GM19035 (cell line): ENCODE measurements at regions not wholly inside any gene's neighbourhood (a gene's known extent, or its start where the extent isn't known, plus 50 kb on each side); places are given as distances from the start of the nearest gene placed in this dataset.
"Not testable (repeated sequence)": the region's sequence is repeated elsewhere in the genome, so short reads cannot be mapped to it uniquely, and the experiment has no call there.

Source experiments
- ATAC-seq: cut with Tn5 transposase; IDR thresholded peaks from one replicate; pipeline ENCODE4 v1.9.1; 2021; ENCODE audit not compliant: unreplicated experiment

GRCh38 chr7:91618776-91619765, 261.4 kb downstream of the MTERF1 start:
- no peak for ATAC-seq

DNA sequence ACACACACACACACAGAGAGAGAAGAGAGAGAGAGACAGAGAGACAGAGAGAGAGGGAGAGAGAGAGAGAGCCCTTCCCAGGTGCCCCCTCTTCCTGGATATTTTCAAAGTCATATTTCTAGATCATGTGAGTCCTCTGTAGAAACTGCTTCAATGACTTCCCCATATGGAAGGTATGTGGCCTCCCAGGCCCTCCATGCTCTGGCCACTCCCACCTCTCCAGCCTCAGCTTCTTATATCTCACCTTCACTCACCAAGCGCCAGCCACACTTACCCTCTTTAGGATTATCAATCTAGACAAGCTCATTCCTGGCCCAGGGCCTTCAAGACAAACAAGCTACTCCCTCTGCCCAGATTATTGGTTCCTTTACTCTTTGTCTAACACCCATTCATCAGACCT, 259.7 kb downstream of the MTERF1 start:
- no peak for ATAC-seq

- not testable (repeated sequence) for ATAC-seq
Observed at GRCh38 chr7:91627324-91627723, 253.2 kb downstream of the MTERF1 start.

DNA sequence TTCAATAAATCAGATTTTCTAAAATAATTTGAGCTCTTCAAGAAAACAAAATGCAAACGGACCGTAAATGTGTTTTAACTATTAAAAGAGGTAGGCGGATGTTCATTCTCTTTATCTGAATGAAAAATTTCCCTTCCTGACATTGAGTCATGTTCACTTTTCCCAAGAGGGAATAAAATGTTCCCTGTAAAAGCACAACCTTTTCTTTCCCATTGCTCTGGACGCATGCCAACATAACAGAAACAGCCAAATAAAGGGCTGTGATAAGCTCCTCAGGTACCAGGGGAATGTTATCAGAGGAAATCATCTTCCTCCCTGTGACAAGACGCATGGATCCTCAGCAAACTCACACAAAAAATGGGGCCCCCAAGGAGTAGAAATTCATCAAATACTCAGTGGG, 251.8 kb downstream of the MTERF1 start:
- ATAC-seq = no peak

- no peak for ATAC-seq
Observed at GRCh38 chr7:91630581-91631380, 249.7 kb downstream of the MTERF1 start.

DNA sequence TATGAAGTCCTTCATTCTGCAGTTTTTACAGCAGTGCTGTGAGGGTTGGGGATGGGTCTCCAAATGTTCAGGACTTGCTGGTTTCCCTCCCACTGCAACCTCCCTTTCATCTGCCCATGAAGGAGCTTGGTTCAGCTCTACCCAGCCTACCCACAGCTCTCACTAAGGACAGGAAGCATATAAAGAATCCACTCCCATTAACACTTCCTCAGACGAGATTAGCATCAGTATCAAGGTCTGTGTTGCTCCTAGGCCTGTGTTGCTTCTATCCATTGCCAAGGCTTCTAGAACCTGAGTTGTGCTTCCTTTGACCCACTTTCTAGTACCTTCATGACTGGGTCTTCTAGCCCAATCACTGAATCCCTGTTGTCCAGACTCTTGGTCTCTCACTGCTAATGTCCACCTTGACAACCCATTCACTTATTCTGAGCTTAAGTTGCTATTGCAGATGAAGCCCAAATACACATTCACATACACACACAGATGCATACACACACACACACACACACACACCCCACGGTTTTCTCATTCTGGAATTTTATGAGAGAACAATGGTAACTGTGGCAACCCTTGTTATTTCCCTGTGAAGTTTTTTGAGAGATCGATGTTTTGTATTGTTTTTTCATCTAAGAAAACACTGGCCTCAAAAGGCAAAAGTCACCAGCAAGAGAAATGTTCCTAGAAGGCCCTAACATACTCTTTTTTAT, 248.1 kb downstream of the MTERF1 start:
- no peak for ATAC-seq

GRCh38 chr7:91633013-91633441, 247.5 kb downstream of the MTERF1 start:
- no peak for ATAC-seq

DNA sequence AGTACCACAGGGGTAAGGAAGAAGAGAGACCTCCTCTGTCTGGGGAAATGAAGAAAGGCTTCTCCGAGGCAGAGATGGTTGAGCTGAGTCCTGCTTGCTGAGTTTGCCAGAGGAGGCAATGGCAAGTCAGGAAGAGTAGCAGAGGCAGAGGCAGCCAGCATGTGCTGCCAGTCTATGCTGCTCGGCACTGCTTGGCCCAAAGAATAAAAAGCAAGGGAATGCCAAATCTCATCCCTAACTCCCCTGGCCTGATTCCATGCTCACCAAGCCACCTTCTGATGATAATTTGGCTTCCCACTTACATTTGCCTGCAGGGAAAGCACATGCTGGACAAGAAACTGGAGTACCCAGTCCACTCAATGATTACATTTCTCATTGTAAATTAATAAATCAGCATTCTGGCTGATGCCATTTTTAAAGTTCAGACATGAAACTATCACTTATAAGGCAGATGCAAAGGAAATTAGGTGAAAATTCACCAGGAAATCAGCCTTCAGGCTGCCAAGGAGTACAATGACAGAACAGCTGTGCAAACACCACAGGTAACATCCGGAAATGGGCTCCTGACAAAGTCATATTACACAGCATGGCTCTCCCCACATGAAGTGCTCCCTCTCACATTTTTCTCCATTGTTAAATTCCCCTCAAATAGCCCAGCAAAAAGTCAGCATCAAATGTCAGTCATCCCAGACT, 245.9 kb downstream of the MTERF1 start:
- no peak for ATAC-seq

DNA sequence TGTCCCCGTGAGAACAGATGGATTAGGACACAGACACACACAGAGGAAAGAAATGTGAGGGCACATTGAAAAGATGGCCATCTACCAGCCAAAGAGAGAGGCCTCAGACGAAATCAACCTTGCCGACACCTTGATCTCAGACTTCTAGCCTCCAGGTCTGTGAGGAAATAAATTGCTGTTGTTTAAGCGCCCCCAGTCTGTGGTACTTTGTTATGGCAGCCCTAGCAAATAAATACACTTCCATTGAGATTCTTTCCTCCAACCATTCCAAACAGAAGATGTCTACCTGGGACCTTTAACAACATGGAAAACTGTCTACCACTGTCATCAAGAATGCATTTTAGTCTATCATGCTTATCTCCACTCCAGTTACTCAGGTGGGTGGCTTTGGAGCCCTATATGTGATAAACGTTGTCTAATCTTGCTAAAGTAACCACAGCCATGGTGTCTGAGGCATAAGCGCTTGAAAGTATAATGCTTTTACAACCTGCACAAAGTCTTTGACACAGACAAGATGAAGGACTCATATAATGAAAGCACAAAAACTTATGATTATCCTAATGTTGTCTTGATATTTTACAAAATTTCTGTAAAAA, 244.3 kb downstream of the MTERF1 start:
- ATAC-seq = no peak

- ATAC-seq = no peak
Observed at GRCh38 chr7:91636728-91637127, 243.8 kb downstream of the MTERF1 start.

DNA sequence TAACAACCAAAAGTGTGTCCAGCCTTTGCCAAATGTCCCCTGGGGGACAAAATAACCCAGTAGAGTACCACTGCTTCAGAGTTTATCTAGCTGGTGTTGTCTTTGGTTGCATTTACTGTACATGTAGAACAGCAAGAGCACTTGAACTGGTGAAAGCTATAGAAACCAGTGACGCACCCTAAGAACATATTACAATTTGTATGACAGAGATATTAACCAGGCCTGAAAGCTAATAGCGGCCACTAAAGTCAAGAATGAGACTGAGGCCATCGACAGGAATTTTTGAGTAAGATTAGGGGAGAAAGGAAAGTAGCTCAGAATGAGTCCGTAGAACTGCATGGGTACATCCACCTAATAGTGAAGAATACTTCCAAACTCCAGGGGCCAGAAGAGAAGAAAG, 236.2 kb downstream of the MTERF1 start:
- no peak for ATAC-seq

DNA sequence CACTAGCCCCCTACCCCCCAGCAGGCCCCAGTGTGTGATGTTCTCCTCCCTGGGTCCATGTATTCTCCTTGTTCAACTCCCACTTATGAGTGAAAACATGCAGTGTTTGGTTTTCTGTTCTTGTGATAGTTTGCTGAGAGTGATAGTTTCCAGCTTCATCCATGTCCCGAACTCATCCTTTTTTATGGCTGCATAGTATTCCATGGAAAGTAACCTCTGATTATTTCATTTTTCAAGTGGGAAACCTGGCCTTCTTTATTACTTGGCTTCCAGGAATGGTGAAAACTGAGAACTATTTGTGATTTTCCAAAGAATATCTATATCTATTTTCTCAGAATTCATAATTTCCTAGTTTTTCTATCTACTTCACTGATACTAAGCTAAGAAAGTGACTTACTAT, 235.0 kb downstream of the MTERF1 start:
- ATAC-seq = no peak

GRCh38 chr7:91651986-91652385, 228.5 kb downstream of the MTERF1 start:
- ATAC-seq = no peak

DNA sequence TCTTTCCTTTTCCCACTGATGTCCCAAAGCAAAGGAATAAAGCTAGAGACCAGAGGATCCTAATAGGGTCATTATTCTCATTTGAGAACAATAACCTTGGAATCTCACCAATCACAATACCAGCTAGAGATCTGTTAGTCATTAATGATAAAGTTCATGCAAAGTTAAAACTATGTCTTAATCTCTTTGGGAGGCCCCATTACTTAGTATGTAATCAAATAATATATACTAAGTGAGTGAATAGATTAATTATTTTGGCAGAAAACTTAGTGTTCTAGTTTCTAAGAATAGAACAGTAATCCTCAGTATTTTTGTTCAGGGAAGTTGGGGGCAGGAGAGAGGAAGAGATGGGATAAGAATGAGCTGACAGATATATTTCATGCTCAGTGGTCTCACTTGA, 227.2 kb downstream of the MTERF1 start:
- ATAC-seq = no peak

- no peak for ATAC-seq
Observed at GRCh38 chr7:91655656-91656055, 224.8 kb downstream of the MTERF1 start.

GRCh38 chr7:91656541-91657482, 223.7 kb downstream of the MTERF1 start:
- no peak for ATAC-seq

DNA sequence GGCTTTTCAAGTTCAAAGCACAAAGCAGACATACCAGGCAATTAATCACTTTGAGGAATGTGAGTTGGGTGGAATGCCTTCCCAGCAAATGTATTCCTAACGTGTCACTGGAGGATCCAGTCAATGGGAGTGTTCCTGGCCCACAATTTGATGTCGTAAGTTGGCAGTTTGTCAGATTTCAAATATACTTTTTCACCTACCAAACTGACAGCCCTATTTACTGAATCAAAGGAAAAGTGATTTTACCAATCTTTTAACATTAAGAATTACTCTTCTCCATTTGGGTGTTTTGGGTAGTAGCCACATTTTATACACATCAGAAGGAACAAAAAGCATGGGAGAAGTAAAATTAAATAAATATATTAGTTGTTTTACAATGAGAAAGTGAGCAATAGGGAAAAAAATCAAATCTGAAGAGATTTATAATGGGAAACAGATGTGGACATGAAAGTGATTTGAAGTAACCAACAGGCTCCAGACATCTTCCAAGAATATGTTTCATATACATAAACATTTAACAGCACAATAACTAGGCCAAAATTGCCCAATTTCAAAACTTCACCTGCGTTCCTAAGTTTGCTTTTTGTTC, 222.9 kb downstream of the MTERF1 start:
- ATAC-seq = no peak

DNA sequence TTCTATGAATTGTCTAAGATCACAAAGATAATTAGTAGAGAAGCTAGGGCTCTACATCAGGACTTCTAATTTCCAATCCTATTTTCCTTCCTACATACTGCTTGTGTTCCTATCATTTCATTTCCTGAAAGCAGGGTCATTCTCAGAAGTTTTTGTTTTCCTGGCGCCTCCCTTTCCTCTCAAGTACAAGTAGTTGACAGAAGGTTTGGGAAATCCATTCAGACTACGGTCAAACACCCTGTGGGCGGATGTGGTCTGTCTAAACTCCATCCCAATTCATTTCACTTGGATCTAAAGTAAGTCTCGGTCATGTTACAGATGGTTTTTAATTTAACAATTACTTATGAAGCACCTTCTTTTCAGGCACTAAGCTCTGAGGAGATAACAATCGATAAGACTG, 221.4 kb downstream of the MTERF1 start:
- ATAC-seq = no peak
